ENCODE measurements at regions not wholly inside any gene's neighbourhood (a gene's known extent, or its start where the extent isn't known, plus 50 kb on each side); places are given as distances from the start of the nearest gene placed in this dataset.
"Not testable (repeated sequence)": the region's sequence is repeated elsewhere in the genome, so short reads cannot be mapped to it uniquely, and the experiment has no call there.

- Histone ChIP-seq H3K9me2 (replicated peaks; ENCODE audit: insufficient read depth) (no peaks in the 10 kb centered on the region), H3K27ac (no peak overlapping the region), H4K20me1 (ENCODE audit: insufficient read depth, poor library complexity, severe bottlenecking) (no peaks in the 10 kb centered on the region), H3K36me3 (replicated peaks; ENCODE audit: insufficient read depth, low read depth) (no peaks in the 10 kb centered on the region), H3K27me3 (no peaks in the 10 kb centered on the region), H3K9me3 (ENCODE audit: low read depth) (no peaks in the 10 kb centered on the region), H3K4me1 (ENCODE audit: insufficient read depth) (peaks cover 10% of the 10 kb centered on the region), H3K79me2 (no peaks in the 10 kb centered on the region), H2AFZ (no peak overlapping the region), H3K4me3 (no peak overlapping the region), H3K4me2 (no peak overlapping the region)
- DNase-seq (ENCODE audit: low spot score), result no peak
- WGBS (ENCODE audit: low lambda C conversion rate, missing lambda C conversion rate), result 86% methylated on average over 3 of the region's 3 CpGs
- TF ChIP-seq EZH2phosphoT487 (IDR thresholded peaks at IDR 0.05; ENCODE audit: low read depth, severe bottlenecking, unreplicated experiment) (no peak), CTCF (IDR thresholded peaks at IDR 0.05; ENCODE audit: poor library complexity) (no peak), EZH2 (IDR thresholded peaks at IDR 0.05; ENCODE audit: borderline replicate concordance) (no peak)
Measured at GRCh38 chr2:177002983-177003382, 209.6 kb upstream of the HNRNPA3 start.

GRCh38 chr2:177007726-177008125 lies 204.9 kb upstream of the HNRNPA3 start:
- H3K27me3 ChIP-seq; H3K4me2 ChIP-seq; H3K4me1 ChIP-seq (ENCODE audit: insufficient read depth); H3K4me3 ChIP-seq; H2AFZ ChIP-seq; H3K9me3 ChIP-seq (ENCODE audit: low read depth); DNase-seq (ENCODE audit: low spot score); H3K27ac ChIP-seq; H4K20me1 ChIP-seq (ENCODE audit: insufficient read depth, poor library complexity, severe bottlenecking); H3K36me3 ChIP-seq (replicated peaks; ENCODE audit: insufficient read depth, low read depth); H3K9me2 ChIP-seq (replicated peaks; ENCODE audit: insufficient read depth); H3K79me2 ChIP-seq: not testable (repeated sequence)
- WGBS (ENCODE audit: low lambda C conversion rate, missing lambda C conversion rate), result over 99% methylated on average over 17 of the region's 28 CpGs

- H2AFZ ChIP-seq, result not testable (repeated sequence)
Measured at GRCh38 chr2:177008662-177009061, 203.9 kb upstream of the HNRNPA3 start.

GRCh38 chr2:177010146-177010545 lies 202.4 kb upstream of the HNRNPA3 start:
- no peak overlapping the region for H3K4me2 ChIP-seq
- no peaks in the 10 kb centered on the region for H3K9me3 ChIP-seq (ENCODE audit: low read depth)
- WGBS (ENCODE audit: low lambda C conversion rate, missing lambda C conversion rate), result 92% methylated on average over 6 of the region's 6 CpGs
- no peaks in the 10 kb centered on the region for H3K27me3 ChIP-seq
- TF ChIP-seq EZH2 (IDR thresholded peaks at IDR 0.05; ENCODE audit: borderline replicate concordance) (no peak), CTCF (IDR thresholded peaks at IDR 0.05; ENCODE audit: poor library complexity) (no peak), EZH2phosphoT487 (IDR thresholded peaks at IDR 0.05; ENCODE audit: low read depth, severe bottlenecking, unreplicated experiment) (no peak)
- H2AFZ ChIP-seq, result no peak overlapping the region
- H3K79me2 ChIP-seq, result no peaks in the 10 kb centered on the region
- peaks cover under 1% of the 10 kb centered on the region for H3K4me1 ChIP-seq (ENCODE audit: insufficient read depth)
- no peaks in the 10 kb centered on the region for H3K36me3 ChIP-seq (replicated peaks; ENCODE audit: insufficient read depth, low read depth)
- no peak for DNase-seq (ENCODE audit: low spot score)
- H3K4me3 ChIP-seq, result no peak overlapping the region
- no peak overlapping the region for H3K27ac ChIP-seq
- no peaks in the 10 kb centered on the region for H3K9me2 ChIP-seq (replicated peaks; ENCODE audit: insufficient read depth)
- H4K20me1 ChIP-seq (ENCODE audit: insufficient read depth, poor library complexity, severe bottlenecking), result no peaks in the 10 kb centered on the region

More at GRCh38 chr2:177008662-177009061, 203.9 kb upstream of the HNRNPA3 start:
- H3K79me2 ChIP-seq; DNase-seq (ENCODE audit: low spot score); H4K20me1 ChIP-seq (ENCODE audit: insufficient read depth, poor library complexity, severe bottlenecking); H3K27me3 ChIP-seq; H3K4me2 ChIP-seq; H3K9me2 ChIP-seq (replicated peaks; ENCODE audit: insufficient read depth); H3K27ac ChIP-seq; H3K9me3 ChIP-seq (ENCODE audit: low read depth); H3K4me3 ChIP-seq; H3K4me1 ChIP-seq (ENCODE audit: insufficient read depth); H3K36me3 ChIP-seq (replicated peaks; ENCODE audit: insufficient read depth, low read depth): not testable (repeated sequence)
- 90% methylated on average over 17 of the region's 17 CpGs for WGBS (ENCODE audit: low lambda C conversion rate, missing lambda C conversion rate)

GRCh38 chr2:177010861-177011260 lies 201.7 kb upstream of the HNRNPA3 start:
- Histone ChIP-seq H3K79me2 (no peaks in the 10 kb centered on the region), H3K36me3 (replicated peaks; ENCODE audit: insufficient read depth, low read depth) (no peaks in the 10 kb centered on the region), H3K4me1 (ENCODE audit: insufficient read depth) (peaks cover 3% of the 10 kb centered on the region), H3K9me2 (replicated peaks; ENCODE audit: insufficient read depth) (no peaks in the 10 kb centered on the region), H3K4me3 (no peak overlapping the region), H3K9me3 (ENCODE audit: low read depth) (no peaks in the 10 kb centered on the region), H3K27me3 (no peaks in the 10 kb centered on the region), H2AFZ (no peak overlapping the region), H3K4me2 (no peak overlapping the region), H4K20me1 (ENCODE audit: insufficient read depth, poor library complexity, severe bottlenecking) (no peaks in the 10 kb centered on the region), H3K27ac (no peak overlapping the region)
- no peak for DNase-seq (ENCODE audit: low spot score)
- TF ChIP-seq CTCF (IDR thresholded peaks at IDR 0.05; ENCODE audit: poor library complexity), result no peak
- TF ChIP-seq EZH2 (IDR thresholded peaks at IDR 0.05; ENCODE audit: borderline replicate concordance), result no peak
- TF ChIP-seq EZH2phosphoT487 (IDR thresholded peaks at IDR 0.05; ENCODE audit: low read depth, severe bottlenecking, unreplicated experiment), result no peak
- 47% methylated on average over 1 of the region's 1 CpG for WGBS (ENCODE audit: low lambda C conversion rate, missing lambda C conversion rate)
